PC-3 (cell line): ENCODE measurements at regions not wholly inside any gene's neighbourhood (a gene's known extent, or its start where the extent isn't known, plus 50 kb on each side); places are given as distances from the start of the nearest gene placed in this dataset.

Source experiments
- ATAC-seq: fragments of 200-7000 bp; cut with Tn5 transposase; 2 replicates; pipeline ENCODE4 v1.9.1; 2020; ENCODE audit warnings: mild to moderate bottlenecking, moderate library complexity
- BruUV-seq: library from RNA; stranded (reverse); fragments of 400-500 nt; replicated peaks from 2 replicates; lab custom pipeline; 2021; lab: Mats Ljungman, UMichigan
- CTCF ChIA-PET: fragments of 300-600 bp; sonication (Branson Sonifier 250); formaldehyde crosslinking; loops from one replicate; lab custom pipeline; 2022; ENCODE audit warnings: antibody characterized with exemption; lab: Charles Lee
- POLR2A ChIA-PET: fragments of 300-600 bp; sonication (Branson Sonifier 250); formaldehyde crosslinking; loops from one replicate; lab custom pipeline; 2022; ENCODE audit warnings: antibody characterized with exemption; ENCODE audit not compliant: unreplicated experiment; lab: Charles Lee
- DNase-seq: peaks from one replicate; pipeline ENCODE4 v3.0.0-alpha.2; 2015
- H2AFZ ChIP-seq: fragments of 300-600 bp; sonication (generic); 2 replicates; pipeline ENCODE4 v1.6.0; 2016; ENCODE audit warnings: antibody characterized with exemption, low read length
- H3F3A ChIP-seq: fragments of 300-600 bp; sonication (generic); one replicate; pipeline ENCODE4 v1.6.0; 2017; ENCODE audit warnings: antibody characterized with exemption, low read length, control low read depth, mild to moderate bottlenecking; ENCODE audit not compliant: unreplicated experiment
- H3K27ac ChIP-seq: fragments of 300-600 bp; sonication (generic); 2 replicates; pipeline ENCODE4 v1.5.1; 2016; ENCODE audit warnings: mild to moderate bottlenecking, low read length
- H3K27me3 ChIP-seq: fragments of 300-600 bp; sonication (generic); 2 replicates; pipeline ENCODE4 v1.6.1; 2016; ENCODE audit warnings: low read length, mixed read lengths
- H3K36me3 ChIP-seq: fragments of 300-600 bp; sonication (generic); 2 replicates; pipeline ENCODE4 v1.6.1; 2016; ENCODE audit warnings: low read depth, mixed run types, low read length, mixed read lengths
- H3K4me1 ChIP-seq: fragments of 300-600 bp; sonication (generic); 2 replicates; pipeline ENCODE4 v1.5.1; 2016; ENCODE audit warnings: low read length; ENCODE audit not compliant: insufficient read depth
- H3K4me2 ChIP-seq: fragments of 300-600 bp; sonication (generic); 2 replicates; pipeline ENCODE4 v1.6.0; 2016; ENCODE audit warnings: low read length
- H3K4me3 ChIP-seq: fragments of 300-600 bp; sonication (generic); 2 replicates; pipeline ENCODE4 v1.5.1; 2016; ENCODE audit warnings: mild to moderate bottlenecking, low read length, mixed read lengths
- H3K79me2 ChIP-seq: fragments of 300-600 bp; sonication (generic); 2 replicates; pipeline ENCODE4 v1.6.1; 2017; ENCODE audit warnings: low read length, mixed read lengths
- H3K9ac ChIP-seq: fragments of 300-600 bp; sonication (generic); 2 replicates; pipeline ENCODE4 v1.6.0; 2016; ENCODE audit warnings: mild to moderate bottlenecking, low read length
- H3K9me2 ChIP-seq: fragments of 300-600 bp; sonication (generic); replicated peaks from 2 replicates; pipeline ENCODE4 v1.6.1; 2016; ENCODE audit warnings: mixed run types, low read length, mixed read lengths
- H3K9me3 ChIP-seq: fragments of 300-600 bp; sonication (generic); 2 replicates; pipeline ENCODE4 v1.6.1; 2016; ENCODE audit warnings: low read length, mixed read lengths
- H4K20me1 ChIP-seq: fragments of 300-600 bp; sonication (generic); 2 replicates; pipeline ENCODE4 v1.6.1; 2016; ENCODE audit warnings: low read length, mixed read lengths
- CTCF ChIP-seq: fragments of 300-600 bp; sonication (generic); conservative IDR thresholded peaks from 2 replicates; pipeline ENCODE4 v1.5.1; 2017; ENCODE audit warnings: antibody characterized with exemption, low read depth, mild to moderate bottlenecking, low read length
- EZH2 ChIP-seq: fragments of 300-600 bp; sonication (generic); IDR thresholded peaks from one replicate; pipeline ENCODE4 v1.6.1; 2017; ENCODE audit warnings: antibody characterized with exemption, mild to moderate bottlenecking, low read length; ENCODE audit not compliant: unreplicated experiment
- EZH2phosphoT487 ChIP-seq: fragments of 300-600 bp; sonication (generic); IDR thresholded peaks from 2 replicates; pipeline ENCODE4 v1.6.1; 2018; ENCODE audit warnings: mild to moderate bottlenecking, antibody characterized with exemption, low read length, borderline replicate concordance
- intact Hi-C: fragments of 100-400 bp; cut with micrococcal nuclease; formaldehyde crosslinking; loops from 2 replicates; pipeline ENCODE4 v1.9.0; 2023

GRCh38 chr1:172863031-172863430, 187.7 kb downstream of the TNFSF18 start:
- CTCF ChIA-PET = no interaction called here

GRCh38 chr1:172867216-172867818, 183.4 kb downstream of the TNFSF18 start:
- intact Hi-C loops = no loop called here
- ATAC-seq (no peak), DNase-seq (no peak)
- no peaks in the 10 kb centered on the region for H3K27me3 ChIP-seq
- H3K4me1 ChIP-seq = peaks cover 8% of the 10 kb centered on the region
- ChIA-PET POLR2A (no interaction called here), CTCF (no interaction called here)
- H3K4me3 ChIP-seq = no peak overlapping the region
- H3K36me3 ChIP-seq = no peaks in the 10 kb centered on the region
- no peaks in the 10 kb centered on the region for H3F3A ChIP-seq
- H3K27ac ChIP-seq = no peak overlapping the region
- H3K79me2 ChIP-seq = no peaks in the 10 kb centered on the region
- no peak for TF ChIP-seq EZH2
- no peak for TF ChIP-seq EZH2phosphoT487
- no peak for TF ChIP-seq CTCF
- H3K9me3 ChIP-seq = no peaks in the 10 kb centered on the region
- H3K9ac ChIP-seq = no peak overlapping the region
- BruUV-seq = no TSS peak
- H3K4me2 ChIP-seq = no peak overlapping the region
- no peak overlapping the region for H2AFZ ChIP-seq
- peaks cover 3% of the 10 kb centered on the region for H3K9me2 ChIP-seq
- no peaks in the 10 kb centered on the region for H4K20me1 ChIP-seq

More at GRCh38 chr1:172863031-172863430, 187.7 kb downstream of the TNFSF18 start:
- no peak for ATAC-seq
- Histone ChIP-seq H3K4me3 (no peak overlapping the region), H3K4me2 (no peak overlapping the region), H3K79me2 (no peaks in the 10 kb centered on the region), H3F3A (peaks cover 3% of the 10 kb centered on the region), H3K4me1 (peaks cover 9% of the 10 kb centered on the region), H2AFZ (no peak overlapping the region), H3K36me3 (no peaks in the 10 kb centered on the region), H3K27me3 (no peaks in the 10 kb centered on the region), H4K20me1 (no peaks in the 10 kb centered on the region), H3K27ac (no peak overlapping the region), H3K9ac (no peak overlapping the region), H3K9me2 (no peaks in the 10 kb centered on the region; the same call in 1 of the 2 replicates), H3K9me3 (no peaks in the 10 kb centered on the region)
- POLR2A ChIA-PET = no interaction called here
- DNase-seq = peak; percentile 30
- TF ChIP-seq EZH2 (no peak), EZH2phosphoT487 (no peak), CTCF (no peak)
- intact Hi-C loops = no loop called here
- no TSS peak for BruUV-seq

- Histone ChIP-seq H3K4me1 (peaks cover 8% of the 10 kb centered on the region), H3K79me2 (no peaks in the 10 kb centered on the region), H3K4me3 (no peak overlapping the region), H3K36me3 (no peaks in the 10 kb centered on the region), H3F3A (no peaks in the 10 kb centered on the region), H3K27ac (no peak overlapping the region), H2AFZ (no peak overlapping the region), H3K9ac (no peak overlapping the region), H3K9me2 (peaks cover 9% of the 10 kb centered on the region), H3K9me3 (no peaks in the 10 kb centered on the region), H4K20me1 (no peaks in the 10 kb centered on the region), H3K4me2 (peak overlapping the region; percentile 5; the same call in 1 of the 2 replicates), H3K27me3 (no peaks in the 10 kb centered on the region)
- ATAC-seq (peak; percentile 98), DNase-seq (peak; percentile 79)
- intact Hi-C loops = no loop called here
- no peak for TF ChIP-seq EZH2
- no TSS peak for BruUV-seq
- ChIA-PET CTCF (interaction anchor here (0.7 kb wide), 1 partner anchor 32 kb away, joined by 3 read pairs; no protein-coding TSS in a partner anchor), POLR2A (no interaction called here)
Measured at GRCh38 chr1:172870901-172871606, 179.7 kb downstream of the TNFSF18 start.
